GM23338 (cell line): ENCODE measurements at regions not wholly inside any gene's neighbourhood (a gene's known extent, or its start where the extent isn't known, plus 50 kb on each side); places are given as distances from the start of the nearest gene placed in this dataset.

ENCODE experiments used
- ATAC-seq: fragments of 200-7000 bp; cut with Tn5 transposase; 3 replicates; pipeline ENCODE4 v1.9.1; 2020
- DNase-seq: peaks from one replicate; pipeline ENCODE4 v3.0.0-alpha.2; 2015; ENCODE audit warnings: low spot score
- H2AFZ ChIP-seq: fragments of 200-600 bp; sonication (generic); 2 replicates; pipeline ENCODE4 v1.8.0; 2016; ENCODE audit warnings: antibody characterized with exemption, mild to moderate bottlenecking, moderate library complexity
- H3F3A ChIP-seq: fragments of 200-600 bp; sonication (generic); replicated peaks from 2 replicates; pipeline ENCODE4 v1.8.0; 2017; ENCODE audit warnings: antibody characterized with exemption, mixed run types, low read depth
- H3K27ac ChIP-seq: fragments of 200-600 bp; sonication (generic); 2 replicates; pipeline ENCODE4 v1.6.1; 2016; ENCODE audit warnings: low read depth
- H3K27me3 ChIP-seq: fragments of 200-600 bp; sonication (generic); 2 replicates; pipeline ENCODE4 v1.8.0; 2016; ENCODE audit warnings: mild to moderate bottlenecking, mixed run types, moderate library complexity; ENCODE audit not compliant: insufficient read depth
- H3K36me3 ChIP-seq: fragments of 200-600 bp; sonication (generic); 2 replicates; pipeline ENCODE4 v1.8.0; 2016; ENCODE audit warnings: mild to moderate bottlenecking; ENCODE audit not compliant: insufficient read depth
- H3K4me1 ChIP-seq: fragments of 200-600 bp; sonication (generic); 2 replicates; pipeline ENCODE4 v1.8.0; 2016; ENCODE audit warnings: mild to moderate bottlenecking, moderate library complexity; ENCODE audit not compliant: insufficient read depth
- H3K4me2 ChIP-seq: fragments of 200-600 bp; sonication (generic); 2 replicates; pipeline ENCODE4 v1.7.1; 2017; ENCODE audit warnings: mixed run types
- H3K4me3 ChIP-seq: fragments of 200-600 bp; sonication (generic); 2 replicates; pipeline ENCODE4 v1.6.1; 2016; ENCODE audit warnings: mixed run types
- H3K79me2 ChIP-seq: fragments of 200-600 bp; sonication (generic); replicated peaks from 2 replicates; pipeline ENCODE4 v1.8.0; 2017; ENCODE audit warnings: mild to moderate bottlenecking; ENCODE audit not compliant: insufficient read depth
- H3K9me2 ChIP-seq: fragments of 200-600 bp; sonication (generic); 2 replicates; pipeline ENCODE4 v1.8.0; 2017; ENCODE audit not compliant: insufficient read depth
- H4K20me1 ChIP-seq: fragments of 200-600 bp; sonication (generic); replicated peaks from 2 replicates; pipeline ENCODE4 v1.8.0; 2017; ENCODE audit warnings: mild to moderate bottlenecking; ENCODE audit not compliant: insufficient read depth
- H3K27ac Mint-ChIP-seq: 2 replicates; pipeline ENCODE4 v1.8.0; 2020; ENCODE audit warnings: inconsistent platforms, mild to moderate bottlenecking, moderate library complexity, mixed read lengths
- H3K27me3 Mint-ChIP-seq: 3 replicates; pipeline ENCODE4 v1.8.0; 2022; ENCODE audit warnings: low read depth, mild to moderate bottlenecking, moderate library complexity, mixed read lengths, inconsistent platforms; ENCODE audit not compliant: insufficient read depth, poor library complexity
- H3K36me3 Mint-ChIP-seq: 3 replicates; pipeline ENCODE4 v1.8.0; 2021; ENCODE audit warnings: low read depth, mild to moderate bottlenecking, inconsistent platforms, moderate library complexity, mixed read lengths
- H3K4me1 Mint-ChIP-seq: 3 replicates; pipeline ENCODE4 v1.8.0; 2020; ENCODE audit warnings: mild to moderate bottlenecking, inconsistent platforms, mixed read lengths
- H3K4me3 Mint-ChIP-seq: 3 replicates; pipeline ENCODE4 v1.8.0; 2021; ENCODE audit warnings: moderate library complexity, mild to moderate bottlenecking, inconsistent platforms, mixed read lengths
- H3K9me3 Mint-ChIP-seq: 3 replicates; pipeline ENCODE4 v1.8.0; 2020; ENCODE audit warnings: moderate library complexity, mild to moderate bottlenecking, inconsistent platforms, mixed read lengths
- CREB1 ChIP-seq: fragments of 250-450 bp; sonication (Bioruptor Pico); IDR thresholded peaks from 2 replicates; pipeline ENCODE4 v1.5.0; 2020; ENCODE audit warnings: low read depth, mild to moderate bottlenecking, moderate library complexity
- CTCF ChIP-seq, 2 experiments: fragments of 200-600 bp in 1 of 2; sonication (generic) in 1 of 2; conservative IDR thresholded peaks; 2 replicates each; pipeline versions ENCODE4 v1.5.1 to v1.6.1; 2016 to 2017; ENCODE audit warnings: antibody characterized with exemption in 2 of 2, low read depth in 2 of 2, mild to moderate bottlenecking in 2 of 2, moderate library complexity in 1 of 2
- ETS1 ChIP-seq: IDR thresholded peaks from 2 replicates; pipeline ENCODE4 v1.6.1; 2016; ENCODE audit warnings: antibody characterized with exemption
- EZH2 ChIP-seq: fragments of 200-600 bp; sonication (generic); IDR thresholded peaks from one replicate; pipeline ENCODE4 v1.8.0; 2017; ENCODE audit warnings: antibody characterized with exemption, mild to moderate bottlenecking, low read depth; ENCODE audit not compliant: unreplicated experiment
- EZH2phosphoT487 ChIP-seq: fragments of 200-600 bp; sonication (generic); IDR thresholded peaks from one replicate; pipeline ENCODE4 v1.8.1; 2018; ENCODE audit warnings: antibody characterized with exemption; ENCODE audit not compliant: unreplicated experiment
- JUNB ChIP-seq: IDR thresholded peaks from one replicate; pipeline ENCODE4 v1.6.1; 2016; ENCODE audit warnings: antibody characterized with exemption; ENCODE audit not compliant: unreplicated experiment
- NANOG ChIP-seq: IDR thresholded peaks from 2 replicates; pipeline ENCODE4 v1.6.1; 2016; ENCODE audit warnings: antibody characterized with exemption, borderline replicate concordance
- POLR2AphosphoS5 ChIP-seq: IDR thresholded peaks from 2 replicates; pipeline ENCODE4 v1.6.1; 2016; ENCODE audit warnings: antibody characterized with exemption, low read depth
- REST ChIP-seq: IDR thresholded peaks from one replicate; pipeline ENCODE4 v1.6.1; 2018; ENCODE audit warnings: antibody characterized with exemption; ENCODE audit not compliant: unreplicated experiment
- STAT1 ChIP-seq: IDR thresholded peaks from one replicate; pipeline ENCODE4 v1.6.1; 2016; ENCODE audit warnings: antibody characterized with exemption; ENCODE audit not compliant: unreplicated experiment
- ZNF114 ChIP-seq: fragments of 250-450 bp; sonication (Bioruptor Pico); IDR thresholded peaks from 2 replicates; pipeline ENCODE4 v1.5.0; 2020; ENCODE audit warnings: mild to moderate bottlenecking, moderate library complexity
- ZNF331 ChIP-seq: fragments of 250-450 bp; sonication (Bioruptor Pico); IDR thresholded peaks from 2 replicates; pipeline ENCODE4 v1.5.0; 2020; ENCODE audit warnings: low read depth, mild to moderate bottlenecking, moderate library complexity
- ZNF462 ChIP-seq: fragments of 250-450 bp; sonication (Bioruptor Pico); IDR thresholded peaks from 2 replicates; pipeline ENCODE4 v1.5.0; 2020; ENCODE audit warnings: mild to moderate bottlenecking, moderate library complexity

DNA sequence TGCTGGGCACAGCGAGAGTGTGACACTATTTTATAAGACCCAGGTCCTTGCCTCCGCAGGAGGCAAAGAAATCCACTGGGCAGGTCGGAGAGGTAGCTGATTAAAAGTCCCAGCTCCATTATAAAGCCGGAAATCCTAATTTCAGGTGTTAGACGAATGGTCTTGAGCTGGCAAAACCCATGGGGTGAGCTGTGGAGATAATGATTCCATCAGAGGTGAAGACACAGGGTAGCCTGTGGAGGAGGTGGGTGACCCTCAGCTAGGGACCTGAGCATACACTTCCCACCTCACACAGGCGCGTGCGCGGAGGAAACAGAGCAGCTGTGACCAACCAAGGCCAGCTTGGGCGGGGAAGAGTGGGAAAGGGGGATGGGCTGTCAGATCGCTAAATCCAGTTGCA is 201.7 kb upstream of the CXCR4 start:
- no peaks in the 10 kb centered on the region for H3K36me3 Mint-ChIP-seq
- Histone ChIP-seq H3K27ac (no peak overlapping the region), H4K20me1 (no peaks in the 10 kb centered on the region), H3K4me1 (peaks cover 30% of the 10 kb centered on the region), H3F3A (no peaks in the 10 kb centered on the region), H3K4me2 (no peak overlapping the region), H2AFZ (peak overlapping the region; percentile 90), H3K9me2 (peaks cover 4% of the 10 kb centered on the region; the same call in 1 of the 2 replicates), H3K27me3 (no peaks in the 10 kb centered on the region), H3K79me2 (no peaks in the 10 kb centered on the region), H3K36me3 (no peaks in the 10 kb centered on the region), H3K4me3 (no peak overlapping the region)
- DNase-seq: no peak
- TF ChIP-seq EZH2phosphoT487 (no peak), JUNB (no peak), ETS1 (no peak), ZNF331 (CRISPR knock-in tag) (no peak), CREB1 (CRISPR knock-in tag) (no peak), EZH2 (no peak), ZNF114 (CRISPR knock-in tag) (no peak), ZNF462 (no peak), POLR2AphosphoS5 (no peak), NANOG (no peak), STAT1 (no peak), REST (no peak), CTCF (conservative IDR thresholded peaks at IDR 0.05; ENCODE audit: low read depth in 2 of 2) (no peak)
- H3K4me1 Mint-ChIP-seq: peaks cover 34% of the 10 kb centered on the region
- H3K27ac Mint-ChIP-seq: no peak overlapping the region
- no peaks in the 10 kb centered on the region; the same call in 2 of the 3 replicates for H3K9me3 Mint-ChIP-seq
- no peak overlapping the region; the same call in 2 of the 3 replicates for H3K4me3 Mint-ChIP-seq
- peaks cover 5% of the 10 kb centered on the region for H3K27me3 Mint-ChIP-seq
- ATAC-seq: peak; percentile 53
